ENCODE measurements at regions not wholly inside any gene's neighbourhood (a gene's known extent, or its start where the extent isn't known, plus 50 kb on each side); places are given as distances from the start of the nearest gene placed in this dataset.

- H3K4me3 ChIP-seq (ENCODE audit: low read depth, low read length): no peak overlapping the region
- no peak for DNase-seq (ENCODE audit: low read depth)
- no peak for TF ChIP-seq CTCF (IDR thresholded peaks at IDR 0.05; ENCODE audit: control insufficient read depth, extremely low read depth, insufficient read depth)
Measured at GRCh38 chr1:228872080-228872479, 136.8 kb downstream of the RHOU start.

GRCh38 chr1:228873709-228874108 is 138.4 kb downstream of the RHOU start:
- TF ChIP-seq CTCF (IDR thresholded peaks at IDR 0.05; ENCODE audit: control insufficient read depth, extremely low read depth, insufficient read depth): no peak
- no peak overlapping the region for H3K4me3 ChIP-seq (ENCODE audit: low read depth, low read length)
- no peak for DNase-seq (ENCODE audit: low read depth)

GRCh38 chr1:228875741-228876140 is 140.5 kb downstream of the RHOU start:
- TF ChIP-seq CTCF (IDR thresholded peaks at IDR 0.05; ENCODE audit: control insufficient read depth, extremely low read depth, insufficient read depth): no peak
- no peak overlapping the region for H3K4me3 ChIP-seq (ENCODE audit: low read depth, low read length)

GRCh38 chr1:228876187-228876586 is 140.9 kb downstream of the RHOU start:
- H3K4me3 ChIP-seq (ENCODE audit: low read depth, low read length): no peak overlapping the region
- TF ChIP-seq CTCF (IDR thresholded peaks at IDR 0.05; ENCODE audit: control insufficient read depth, extremely low read depth, insufficient read depth): no peak
- no peak for DNase-seq (ENCODE audit: low read depth)

More at GRCh38 chr1:228875741-228876140, 140.5 kb downstream of the RHOU start:
- DNase-seq (ENCODE audit: low read depth): no peak

GRCh38 chr1:228879164-228879563 is 143.9 kb downstream of the RHOU start:
- no peak for TF ChIP-seq CTCF (IDR thresholded peaks at IDR 0.05; ENCODE audit: control insufficient read depth, extremely low read depth, insufficient read depth)
- DNase-seq (ENCODE audit: low read depth): no peak
- no peak overlapping the region for H3K4me3 ChIP-seq (ENCODE audit: low read depth, low read length)

- no peak for DNase-seq (ENCODE audit: low read depth)
- H3K4me3 ChIP-seq (ENCODE audit: low read depth, low read length): no peak overlapping the region
- TF ChIP-seq CTCF (IDR thresholded peaks at IDR 0.05; ENCODE audit: control insufficient read depth, extremely low read depth, insufficient read depth): no peak
Measured at GRCh38 chr1:228882041-228882770, 146.9 kb downstream of the RHOU start.
